Prostate gland (tissue), 2 donors: ENCODE measurements at regions not wholly inside any gene's neighbourhood (a gene's known extent, or its start where the extent isn't known, plus 50 kb on each side); places are given as distances from the start of the nearest gene placed in this dataset.
A peak's percentile ranks its signal among the peaks of the same experiment; 100 is the strongest.

Experiments
- DNase-seq: peaks from one replicate; pipeline ENCODE4 v3.0.0-alpha.2; 2019; ENCODE audit warnings: low spot score
- H3K27ac ChIP-seq, 2 donors: fragments of 200-600 bp; sonication (generic); 2 replicates each; pipeline ENCODE4 v1.5.1; 2017 to 2019
- H3K27me3 ChIP-seq: fragments of 200-600 bp; sonication (generic); replicated peaks from 2 replicates; pipeline ENCODE4 v1.5.1; 2019; ENCODE audit not compliant: insufficient read depth
- H3K36me3 ChIP-seq, 2 donors: fragments of 200-600 bp; sonication (generic); 1 replicate in 1 of 2; 2 replicates in 1 of 2; pipeline versions ENCODE4 v1.5.1 to v1.8.1; 2017 to 2019
- H3K4me1 ChIP-seq: fragments of 200-600 bp; sonication (generic); replicated peaks from 2 replicates; pipeline ENCODE4 v1.5.1; 2019
- H3K4me3 ChIP-seq, 2 donors: fragments of 200-600 bp; sonication (generic); 2 replicates each; pipeline ENCODE4 v1.5.1; 2017 to 2019
- H3K9me3 ChIP-seq: fragments of 200-600 bp; sonication (generic); 2 replicates; pipeline ENCODE4 v1.5.1; 2017
- CTCF ChIP-seq, 4 experiments: fragments of 200-600 bp in 2 of 4; fragments of 450-650 bp in 2 of 4; sonication (generic) in 2 of 4; IDR thresholded peaks; 1 replicate in 3 of 4; 2 replicates in 1 of 4; pipeline ENCODE4 v1.5.1; 2016 to 2019; ENCODE audit warnings: antibody characterized with exemption in 4 of 4, mild to moderate bottlenecking in 2 of 4, moderate library complexity in 2 of 4
- POLR2A ChIP-seq: fragments of 450-650 bp; IDR thresholded peaks from one replicate; pipeline ENCODE4 v1.6.1; 2016; ENCODE audit warnings: antibody characterized with exemption, mild to moderate bottlenecking
- POLR2AphosphoS5 ChIP-seq: sonication (generic); formaldehyde crosslinking; IDR thresholded peaks from one replicate; pipeline ENCODE4 v1.6.1; 2017; ENCODE audit warnings: antibody characterized with exemption
- WGBS: methylation state at CpG from one replicate; pipeline ENCODE4 v1.1.5; 2018; 5-methylcytosine and 5-hydroxymethylcytosine counted together
- intact Hi-C: fragments of 100-400 bp; cut with DNase I; formaldehyde crosslinking; loops from one replicate; pipeline ENCODE4 v1.14.2; 2022

GRCh38 chr9:113803811-113804589 is 72.1 kb upstream of the ZNF618 start:
- Histone ChIP-seq H3K27ac (no peak overlapping the region), H3K9me3 (no peaks in the 10 kb centered on the region), H3K4me3 (no peak overlapping the region), H3K27me3 (no peaks in the 10 kb centered on the region), H3K36me3 (no peaks in the 10 kb centered on the region), H3K4me1 (no peaks in the 10 kb centered on the region)
- TF ChIP-seq POLR2AphosphoS5 (no peak), CTCF (IDR thresholded peaks at IDR 0.05) (no peak), POLR2A (no peak)
- no peak for DNase-seq
- intact Hi-C loops, result loop anchor here (10.0 kb wide), 1 partner anchor 191 kb away; no protein-coding TSS in a partner anchor
- WGBS, result 71% methylated on average over 8 of the region's 8 CpGs

- H3K27me3 ChIP-seq, result no peaks in the 10 kb centered on the region
- no peak for TF ChIP-seq POLR2A
- no peak for TF ChIP-seq POLR2AphosphoS5
- TF ChIP-seq CTCF (IDR thresholded peaks at IDR 0.05), result no peak
- H3K9me3 ChIP-seq, result no peaks in the 10 kb centered on the region
- WGBS, result 83% methylated on average over 9 of the region's 9 CpGs
- no peak overlapping the region for H3K27ac ChIP-seq
- H3K4me1 ChIP-seq, result no peaks in the 10 kb centered on the region
- H3K36me3 ChIP-seq, result no peaks in the 10 kb centered on the region
- DNase-seq, result no peak
- intact Hi-C loops, result loop anchor here (2.0 to 10.0 kb wide), 3 partner anchors 72 to 227 kb away; partner anchors contain the start of gene ZNF618
- H3K4me3 ChIP-seq, result no peak overlapping the region
Observed at GRCh38 chr9:113805486-113806132, 70.5 kb upstream of the ZNF618 start.

- H3K4me3 ChIP-seq, result peak overlapping the region in 1 of 2 donors; percentile 6
- H3K27me3 ChIP-seq, result no peaks in the 10 kb centered on the region
- H3K9me3 ChIP-seq, result no peaks in the 10 kb centered on the region
- H3K4me1 ChIP-seq, result no peaks in the 10 kb centered on the region
- WGBS, result 14% methylated on average over 15 of the region's 15 CpGs
- DNase-seq, result peak; percentile 42
- no peaks in the 10 kb centered on the region for H3K36me3 ChIP-seq
- TF ChIP-seq CTCF (IDR thresholded peaks at IDR 0.05) (peak; percentile 73 to 89 (median 82)), POLR2A (no peak)
- intact Hi-C loops, result loop anchor here (2.0 to 10.0 kb wide), 3 partner anchors 70 to 225 kb away; partner anchors contain the start of gene ZNF618
- no peak overlapping the region for H3K27ac ChIP-seq
Observed at GRCh38 chr9:113807173-113808061, 68.7 kb upstream of the ZNF618 start.

- no peak for TF ChIP-seq POLR2AphosphoS5
- no peak for TF ChIP-seq CTCF (IDR thresholded peaks at IDR 0.05)
- no peak for TF ChIP-seq POLR2A
- Histone ChIP-seq H3K36me3 (no peaks in the 10 kb centered on the region), H3K4me3 (no peak overlapping the region), H3K4me1 (no peaks in the 10 kb centered on the region), H3K9me3 (no peaks in the 10 kb centered on the region), H3K27me3 (no peaks in the 10 kb centered on the region), H3K27ac (no peak overlapping the region)
- 79% methylated on average over 10 of the region's 10 CpGs for WGBS
- intact Hi-C loops, result loop anchor here (5.0 to 10.0 kb wide), 2 partner anchors 69 to 186 kb away; partner anchors contain the start of gene ZNF618
- DNase-seq, result no peak
Observed at GRCh38 chr9:113808391-113809358, 67.4 kb upstream of the ZNF618 start.
